ENCODE measurements at regions not wholly inside any gene's neighbourhood (a gene's known extent, or its start where the extent isn't known, plus 50 kb on each side); places are given as distances from the start of the nearest gene placed in this dataset.

DNA sequence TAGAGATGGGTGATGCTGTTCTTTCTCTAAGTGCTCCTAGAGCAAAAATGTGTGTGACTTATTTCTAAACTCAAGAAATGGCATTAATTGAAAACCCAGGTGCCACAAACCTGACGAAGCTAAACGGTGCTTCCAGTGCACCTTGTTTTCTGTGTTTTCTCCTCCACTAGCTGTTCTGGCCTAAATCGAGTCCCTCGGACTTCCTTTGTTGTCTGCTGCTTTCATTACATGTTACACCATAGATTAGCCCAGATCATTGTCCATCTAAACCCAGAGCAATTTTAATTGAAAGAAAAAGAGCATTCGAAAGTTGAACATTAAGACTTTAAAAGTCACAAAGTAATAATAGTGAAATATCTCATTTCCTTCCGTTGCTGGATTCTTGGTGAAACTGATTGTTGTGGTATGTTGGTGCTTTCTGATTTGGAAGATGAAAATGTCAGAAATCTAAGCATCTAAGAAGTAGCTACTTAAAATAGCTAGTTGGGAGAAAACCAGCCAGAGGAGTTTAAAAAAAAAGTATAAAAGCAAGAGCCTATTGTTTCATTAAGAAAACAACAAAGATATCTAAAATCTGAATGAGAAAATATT is 219.6 kb upstream of the G2E3 start:
- H3K4me3 ChIP-seq = no peak overlapping the region
- no peaks in the 10 kb centered on the region for H3K4me1 ChIP-seq
- H3K27ac ChIP-seq (replicated peaks in 1 of 4) = no peak overlapping the region
- DNase-seq (ENCODE audit: extremely low spot score) = no peak
- WGBS = 83% methylated on average over 6 of the region's 6 CpGs
- no peaks in the 10 kb centered on the region for H3K36me3 ChIP-seq
- no peaks in the 10 kb centered on the region for H3K9me3 ChIP-seq
- intact Hi-C loops (cut with DNase I) = no loop called here
- no peaks in the 10 kb centered on the region for H3K27me3 ChIP-seq
- no peak for TF ChIP-seq POLR2AphosphoS5 (IDR thresholded peaks at IDR 0.05)
- TF ChIP-seq EP300 (IDR thresholded peaks at IDR 0.05) = no peak
- TF ChIP-seq, protein P1, sequence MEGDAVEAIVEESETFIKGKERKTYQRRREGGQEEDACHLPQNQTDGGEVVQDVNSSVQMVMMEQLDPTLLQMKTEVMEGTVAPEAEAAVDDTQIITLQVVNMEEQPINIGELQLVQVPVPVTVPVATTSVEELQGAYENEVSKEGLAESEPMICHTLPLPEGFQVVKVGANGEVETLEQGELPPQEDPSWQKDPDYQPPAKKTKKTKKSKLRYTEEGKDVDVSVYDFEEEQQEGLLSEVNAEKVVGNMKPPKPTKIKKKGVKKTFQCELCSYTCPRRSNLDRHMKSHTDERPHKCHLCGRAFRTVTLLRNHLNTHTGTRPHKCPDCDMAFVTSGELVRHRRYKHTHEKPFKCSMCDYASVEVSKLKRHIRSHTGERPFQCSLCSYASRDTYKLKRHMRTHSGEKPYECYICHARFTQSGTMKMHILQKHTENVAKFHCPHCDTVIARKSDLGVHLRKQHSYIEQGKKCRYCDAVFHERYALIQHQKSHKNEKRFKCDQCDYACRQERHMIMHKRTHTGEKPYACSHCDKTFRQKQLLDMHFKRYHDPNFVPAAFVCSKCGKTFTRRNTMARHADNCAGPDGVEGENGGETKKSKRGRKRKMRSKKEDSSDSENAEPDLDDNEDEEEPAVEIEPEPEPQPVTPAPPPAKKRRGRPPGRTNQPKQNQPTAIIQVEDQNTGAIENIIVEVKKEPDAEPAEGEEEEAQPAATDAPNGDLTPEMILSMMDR (IDR thresholded peaks at IDR 0.05) = no peak
- no peak for TF ChIP-seq POLR2A (IDR thresholded peaks at IDR 0.05; ENCODE audit: low read depth)

DNA sequence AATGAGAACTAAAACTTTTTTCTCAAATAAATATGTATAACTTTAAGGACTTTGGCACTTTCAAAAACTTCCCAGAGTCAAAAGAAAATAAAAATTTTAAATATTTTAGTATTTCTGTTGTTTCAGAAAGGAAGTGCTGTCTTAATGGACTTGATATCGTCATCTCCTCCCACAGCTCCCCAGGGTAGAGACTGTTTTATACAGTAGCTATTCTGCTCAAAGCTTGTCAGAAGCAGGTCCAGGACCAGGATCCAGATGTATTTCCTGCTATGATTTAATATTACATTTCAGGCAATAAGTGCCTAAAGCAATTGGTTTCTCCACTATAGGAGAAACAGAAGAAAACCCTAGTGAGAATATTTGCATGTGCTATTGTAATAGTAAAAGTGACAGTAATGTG is 218.5 kb upstream of the G2E3 start:
- 63% methylated on average over 1 of the region's 1 CpG for WGBS
- TF ChIP-seq, protein P1 (IDR thresholded peaks at IDR 0.05) = no peak
- TF ChIP-seq POLR2AphosphoS5 (IDR thresholded peaks at IDR 0.05) = no peak
- no peak for TF ChIP-seq POLR2A (IDR thresholded peaks at IDR 0.05; ENCODE audit: low read depth)
- no peak for TF ChIP-seq EP300 (IDR thresholded peaks at IDR 0.05)
- no peak for DNase-seq (ENCODE audit: extremely low spot score)
- Histone ChIP-seq H3K27ac (replicated peaks in 1 of 4) (no peak overlapping the region), H3K9me3 (no peaks in the 10 kb centered on the region), H3K4me1 (no peaks in the 10 kb centered on the region), H3K27me3 (no peaks in the 10 kb centered on the region), H3K4me3 (no peak overlapping the region), H3K36me3 (no peaks in the 10 kb centered on the region)
- intact Hi-C loops (cut with DNase I) = no loop called here

DNA sequence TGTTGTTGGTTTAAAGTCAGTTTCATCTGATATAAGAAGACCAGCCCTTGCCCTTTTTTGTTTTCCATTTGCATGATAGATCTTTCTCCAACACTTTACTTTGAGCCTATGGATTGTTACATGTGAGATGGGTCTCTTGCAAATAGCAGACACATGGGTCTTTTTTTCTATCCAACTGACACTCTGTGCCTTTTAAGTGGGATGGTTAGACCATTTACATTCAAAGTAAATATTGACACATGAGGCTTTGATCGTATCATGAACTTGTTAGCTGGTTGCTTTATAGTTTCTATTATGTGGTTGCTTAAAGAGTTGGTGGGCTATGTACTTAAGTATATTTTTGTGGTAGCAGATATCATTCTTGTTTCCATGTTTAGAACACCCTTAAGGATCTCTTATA is 213.4 kb upstream of the G2E3 start:
- Histone ChIP-seq H3K9me3 (peaks cover 0 to 5% (median 0%) of the 10 kb centered on the region in 4 donors), H3K27me3 (no peaks in the 10 kb centered on the region), H3K36me3 (no peaks in the 10 kb centered on the region), H3K27ac (replicated peaks in 1 of 4) (no peak overlapping the region), H3K4me3 (no peak overlapping the region), H3K4me1 (no peaks in the 10 kb centered on the region)
- WGBS = 92% methylated on average over 1 of the region's 1 CpG
- intact Hi-C loops (cut with DNase I) = no loop called here
- no peak for DNase-seq (ENCODE audit: extremely low spot score)
- TF ChIP-seq EP300 (IDR thresholded peaks at IDR 0.05) (no peak), POLR2A (IDR thresholded peaks at IDR 0.05; ENCODE audit: low read depth) (no peak), POLR2AphosphoS5 (IDR thresholded peaks at IDR 0.05) (no peak)
- TF ChIP-seq, protein P1 (IDR thresholded peaks at IDR 0.05) = no peak

DNA sequence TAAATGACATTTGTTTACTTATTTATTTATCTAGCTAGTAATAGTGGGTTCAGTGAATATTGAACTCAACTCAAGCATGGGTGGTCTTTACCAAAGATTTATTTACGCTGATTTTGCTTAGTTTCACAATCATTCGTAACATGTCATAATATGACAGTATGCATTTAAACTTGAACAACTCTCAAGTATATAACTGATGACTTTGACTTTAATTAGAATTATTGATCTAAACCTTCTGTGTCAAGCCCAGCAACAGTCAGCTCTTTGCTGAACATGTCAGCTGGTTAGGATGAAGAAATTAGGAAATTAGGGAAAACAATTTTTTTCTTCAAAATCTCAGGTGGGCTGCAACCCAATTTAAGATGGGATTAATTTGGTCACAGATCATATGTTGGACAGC is 210.5 kb upstream of the G2E3 start:
- H3K4me1 ChIP-seq = no peaks in the 10 kb centered on the region
- WGBS = 93% methylated on average over 2 of the region's 2 CpGs
- H3K9me3 ChIP-seq = peaks cover 0 to 5% (median 0%) of the 10 kb centered on the region in 4 donors
- no peak for TF ChIP-seq POLR2AphosphoS5 (IDR thresholded peaks at IDR 0.05)
- TF ChIP-seq EP300 (IDR thresholded peaks at IDR 0.05) = no peak
- TF ChIP-seq, protein P1 (IDR thresholded peaks at IDR 0.05) = no peak
- no peak for TF ChIP-seq POLR2A (IDR thresholded peaks at IDR 0.05; ENCODE audit: low read depth)
- DNase-seq (ENCODE audit: extremely low spot score) = no peak
- H3K27me3 ChIP-seq = no peaks in the 10 kb centered on the region
- intact Hi-C loops (cut with DNase I) = no loop called here
- H3K27ac ChIP-seq (replicated peaks in 1 of 4) = no peak overlapping the region
- no peak overlapping the region for H3K4me3 ChIP-seq
- no peaks in the 10 kb centered on the region for H3K36me3 ChIP-seq

DNA sequence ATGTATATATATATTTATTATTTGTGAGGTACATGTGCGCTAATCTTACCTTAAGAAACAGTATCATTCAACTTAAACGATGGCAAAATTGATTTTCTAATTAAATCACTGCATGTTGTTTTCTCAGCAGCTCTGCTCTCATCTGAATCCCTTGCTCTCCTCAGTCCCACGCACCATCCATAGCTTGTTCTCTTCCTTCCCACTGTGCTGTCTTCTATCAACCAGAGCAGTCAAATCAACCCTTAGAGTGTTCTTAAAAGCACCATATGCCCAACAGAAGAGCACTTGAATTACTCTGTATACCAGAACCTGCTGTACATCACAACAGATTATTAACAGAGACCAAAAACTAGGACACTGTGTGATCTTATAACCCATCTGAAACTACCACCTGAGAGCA is 209.4 kb upstream of the G2E3 start:
- H3K9me3 ChIP-seq = peaks cover 0 to 5% (median 0%) of the 10 kb centered on the region in 4 donors
- no peaks in the 10 kb centered on the region for H3K36me3 ChIP-seq
- no peaks in the 10 kb centered on the region for H3K27me3 ChIP-seq
- H3K4me1 ChIP-seq = no peaks in the 10 kb centered on the region
- H3K4me3 ChIP-seq = no peak overlapping the region
- intact Hi-C loops (cut with DNase I) = no loop called here
- DNase-seq (ENCODE audit: extremely low spot score) = no peak
- H3K27ac ChIP-seq (replicated peaks in 1 of 4) = no peak overlapping the region
- WGBS = 93% methylated on average over 3 of the region's 3 CpGs
- no peak for TF ChIP-seq POLR2AphosphoS5 (IDR thresholded peaks at IDR 0.05)
- no peak for TF ChIP-seq EP300 (IDR thresholded peaks at IDR 0.05)

Measured in esophagus muscularis mucosa (tissue), 4 donors.